ENCODE measurements at regions not wholly inside any gene's neighbourhood (a gene's known extent, or its start where the extent isn't known, plus 50 kb on each side); places are given as distances from the start of the nearest gene placed in this dataset.

- Histone ChIP-seq H3K79me2 (ENCODE audit: control insufficient read depth, insufficient read depth, low read length) (no peaks in the 10 kb centered on the region), H3K36me3 (ENCODE audit: control insufficient read depth in 2 of 2, extremely low read depth in 1 of 2, insufficient read depth in 2 of 2, low read length in 2 of 2) (no peaks in the 10 kb centered on the region), H3K9ac (replicated peaks; ENCODE audit: extremely low read depth, insufficient read depth, low read length) (no peak overlapping the region), H3K4me1 (ENCODE audit: control insufficient read depth, extremely low read depth, insufficient read depth, low read length) (no peaks in the 10 kb centered on the region), H4K20me1 (replicated peaks; ENCODE audit: control insufficient read depth, extremely low read depth, insufficient read depth, low read length) (no peaks in the 10 kb centered on the region), H3K9me3 (replicated peaks; ENCODE audit: control insufficient read depth, insufficient read depth, low read length) (no peaks in the 10 kb centered on the region), H3K27ac (ENCODE audit: insufficient read depth, low read depth, low read length) (no peak overlapping the region), H2AFZ (ENCODE audit: low read depth, low read length) (no peak overlapping the region), H3K27me3 (ENCODE audit: control insufficient read depth in 2 of 2, insufficient read depth in 2 of 2, low read length in 2 of 2) (peaks cover 4 to 9% of the 10 kb centered on the region in 2 experiments), H3K4me3 (replicated peaks in 1 of 3; ENCODE audit: insufficient read depth in 1 of 3, low read depth in 1 of 3, low read length in 3 of 3) (no peak overlapping the region), H3K4me2 (ENCODE audit: insufficient read depth, low read length) (no peak overlapping the region), H3K9me1 (replicated peaks; ENCODE audit: control insufficient read depth, extremely low read depth, insufficient read depth, low read length) (no peaks in the 10 kb centered on the region)
- intact Hi-C loops (cut with micrococcal nuclease) (no loop called here), dilution Hi-C loops (cut with MboI; ENCODE audit: extremely low pct_ligation_motif_present, low sequenced_read_pairs) (no loop called here)
- FAIRE-seq (no peak), DNase-seq (ENCODE audit: low read depth, low spot score) (no peak)
- POLR2A ChIA-PET: no interaction called here
- CTCF ChIA-PET: interaction anchor here (1.9 kb wide), 1 partner anchor 10 kb away, joined by 11 read pairs; no protein-coding TSS in a partner anchor
- no peak for TF ChIP-seq GATA2 (IDR thresholded peaks at IDR 0.05; ENCODE audit: insufficient read depth, insufficient read length, low read depth, low read length)
- no peak for TF ChIP-seq FOS (IDR thresholded peaks at IDR 0.05; ENCODE audit: borderline replicate concordance, insufficient read depth, low read length)
- BruUV-seq (replicated peaks): no TSS peak
Observed at GRCh38 chr1:20421441-20421840, 64.6 kb downstream of the CAMK2N1 start.

- Histone ChIP-seq H3K79me2 (ENCODE audit: control insufficient read depth, insufficient read depth, low read length) (no peaks in the 10 kb centered on the region), H3K9me3 (replicated peaks; ENCODE audit: control insufficient read depth, insufficient read depth, low read length) (no peaks in the 10 kb centered on the region), H3K27ac (ENCODE audit: insufficient read depth, low read depth, low read length) (no peak overlapping the region), H3K4me2 (ENCODE audit: insufficient read depth, low read length) (no peak overlapping the region), H3K9ac (replicated peaks; ENCODE audit: extremely low read depth, insufficient read depth, low read length) (no peak overlapping the region), H3K27me3 (ENCODE audit: control insufficient read depth in 2 of 2, insufficient read depth in 2 of 2, low read length in 2 of 2) (peaks cover 4 to 6% of the 10 kb centered on the region in 2 experiments), H3K4me1 (ENCODE audit: control insufficient read depth, extremely low read depth, insufficient read depth, low read length) (no peaks in the 10 kb centered on the region), H4K20me1 (replicated peaks; ENCODE audit: control insufficient read depth, extremely low read depth, insufficient read depth, low read length) (no peaks in the 10 kb centered on the region), H2AFZ (ENCODE audit: low read depth, low read length) (no peak overlapping the region), H3K4me3 (replicated peaks in 1 of 3; ENCODE audit: insufficient read depth in 1 of 3, low read depth in 1 of 3, low read length in 3 of 3) (no peak overlapping the region), H3K9me1 (replicated peaks; ENCODE audit: control insufficient read depth, extremely low read depth, insufficient read depth, low read length) (no peaks in the 10 kb centered on the region), H3K36me3 (ENCODE audit: control insufficient read depth in 2 of 2, extremely low read depth in 1 of 2, insufficient read depth in 2 of 2, low read length in 2 of 2) (no peaks in the 10 kb centered on the region)
- ChIA-PET POLR2A (no interaction called here), CTCF (no interaction called here)
- DNase-seq (ENCODE audit: low read depth, low spot score) (no peak), FAIRE-seq (no peak)
- intact Hi-C loops (cut with micrococcal nuclease) (no loop called here), dilution Hi-C loops (cut with MboI; ENCODE audit: extremely low pct_ligation_motif_present, low sequenced_read_pairs) (no loop called here)
- TF ChIP-seq EZH2 (IDR thresholded peaks at IDR 0.05; ENCODE audit: borderline replicate concordance, low read depth, low read length, severe bottlenecking) (no peak), FOS (IDR thresholded peaks at IDR 0.05; ENCODE audit: borderline replicate concordance, insufficient read depth, low read length) (no peak), MYC (IDR thresholded peaks at IDR 0.05; ENCODE audit: low read depth, low read length) (no peak), JUN (IDR thresholded peaks at IDR 0.05; ENCODE audit: borderline replicate concordance, insufficient read depth, insufficient read length, low read depth) (no peak), POLR2AphosphoS5 (IDR thresholded peaks at IDR 0.05; ENCODE audit: insufficient read depth, low read depth, low read length) (no peak), MAX (IDR thresholded peaks at IDR 0.05; ENCODE audit: insufficient read depth, insufficient read length) (no peak), POLR2A (IDR thresholded peaks at IDR 0.05; ENCODE audit: low read depth, low read length) (no peak), GATA2 (IDR thresholded peaks at IDR 0.05; ENCODE audit: insufficient read depth, insufficient read length, low read depth, low read length) (no peak), CTCF (IDR thresholded peaks at IDR 0.05; ENCODE audit: extremely low read depth in 1 of 2, insufficient read depth in 1 of 2, low read depth in 1 of 2, low read length in 2 of 2) (no peak)
- BruUV-seq (replicated peaks): no TSS peak
Observed at GRCh38 chr1:20417581-20417980, 68.4 kb downstream of the CAMK2N1 start.
